Common myeloid progenitor, CD34-positive (primary cell): ENCODE measurements at regions not wholly inside any gene's neighbourhood (a gene's known extent, or its start where the extent isn't known, plus 50 kb on each side); places are given as distances from the start of the nearest gene placed in this dataset.
"Not testable (repeated sequence)": the region's sequence is repeated elsewhere in the genome, so short reads cannot be mapped to it uniquely, and the experiment has no call there.

Experiments
- CTCF ChIA-PET: fragments of 350-600 bp; sonication (Branson Sonifier 250); formaldehyde crosslinking; loops from one replicate; lab custom pipeline; 2021; ENCODE audit warnings: antibody characterized with exemption; lab: Charles Lee
- POLR2A ChIA-PET: fragments of 350-600 bp; sonication (Branson Sonifier 250); formaldehyde crosslinking; loops from one replicate; lab custom pipeline; 2021; ENCODE audit warnings: antibody characterized with exemption; lab: Charles Lee
- DNase-seq, 3 donors: peaks; one replicate each; pipeline versions ENCODE4 v3.0.0 to v3.0.0-alpha.2; 2013
- H3K27ac ChIP-seq, 2 experiments: 1 replicate in 1 of 2; 2 replicates in 1 of 2; pipeline ENCODE4 v1.7.0; 2013; ENCODE audit warnings: inconsistent platforms in 2 of 2, low read length in 2 of 2, mild to moderate bottlenecking in 2 of 2, low read depth in 1 of 2, moderate library complexity in 1 of 2; ENCODE audit not compliant: severe bottlenecking in 2 of 2, insufficient read depth in 1 of 2, poor library complexity in 1 of 2
- H3K27me3 ChIP-seq, 5 experiments: replicated peaks in 2 of 5; 1 replicate in 3 of 5; 2 replicates in 2 of 5; pipeline versions ENCODE4 v1.6.1 to v1.7.0; 2013; ENCODE audit warnings: low read length in 4 of 5, mild to moderate bottlenecking in 2 of 5, moderate library complexity in 2 of 5, inconsistent platforms in 1 of 5; ENCODE audit not compliant: insufficient read depth in 5 of 5, control insufficient read depth in 4 of 5
- H3K36me3 ChIP-seq, 4 experiments: 1 replicate in 2 of 4; 2 replicates in 2 of 4; pipeline versions ENCODE4 v1.6.1 to v1.7.0; 2013; ENCODE audit warnings: low read length in 3 of 4, control low read depth in 1 of 4, mild to moderate bottlenecking in 1 of 4; ENCODE audit not compliant: control insufficient read depth in 4 of 4, insufficient read depth in 4 of 4
- H3K4me1 ChIP-seq, 4 experiments: 1 replicate in 3 of 4; 2 replicates in 1 of 4; pipeline versions ENCODE4 v1.6.1 to v1.7.1; 2013; ENCODE audit warnings: low read length in 3 of 4, mild to moderate bottlenecking in 3 of 4, control low read depth in 1 of 4, inconsistent platforms in 1 of 4, moderate library complexity in 1 of 4; ENCODE audit not compliant: control insufficient read depth in 4 of 4, insufficient read depth in 4 of 4; ENCODE audit errors: control extremely low read depth in 1 of 4
- H3K4me3 ChIP-seq, 7 experiments: 1 replicate in 4 of 7; 2 replicates in 3 of 7; pipeline versions ENCODE4 v1.5.1 to v1.7.0; 2013; ENCODE audit warnings: mild to moderate bottlenecking in 7 of 7, low read length in 6 of 7, moderate library complexity in 6 of 7, inconsistent platforms in 2 of 7, low read depth in 2 of 7, control low read depth in 1 of 7; ENCODE audit not compliant: insufficient read depth in 4 of 7, control insufficient read depth in 1 of 7; ENCODE audit errors: extremely low read depth in 1 of 7
- H3K9me3 ChIP-seq, 5 experiments: 1 replicate in 4 of 5; 2 replicates in 1 of 5; pipeline versions ENCODE4 v1.6.1 to v1.7.1; 2013; ENCODE audit warnings: low read length in 4 of 5, mild to moderate bottlenecking in 2 of 5, inconsistent platforms in 1 of 5, low read depth in 1 of 5, moderate library complexity in 1 of 5; ENCODE audit not compliant: control insufficient read depth in 4 of 5, insufficient read depth in 2 of 5; ENCODE audit errors: control extremely low read depth in 1 of 5
- WGBS: methylation state at CpG from one replicate; pipeline ENCODE4 v1.1.5; 2013; ENCODE audit not compliant: insufficient coverage; 5-methylcytosine and 5-hydroxymethylcytosine counted together

GRCh38 chr3:161657786-161658185 is 161.2 kb downstream of the OTOL1 start:
- ChIA-PET POLR2A (no interaction called here), CTCF (no interaction called here)
- H3K27ac ChIP-seq, result no peak overlapping the region
- H3K9me3 ChIP-seq, result no peaks in the 10 kb centered on the region
- no peaks in the 10 kb centered on the region for H3K27me3 ChIP-seq
- no peaks in the 10 kb centered on the region for H3K4me1 ChIP-seq
- no CpG with 5 or more reads among the region's 1 CpG for WGBS
- no peak for DNase-seq
- H3K4me3 ChIP-seq, result no peak overlapping the region
- H3K36me3 ChIP-seq, result no peaks in the 10 kb centered on the region

- 100% methylated on average over 2 of the region's 2 CpGs for WGBS
- CTCF ChIA-PET, result no interaction called here
- Histone ChIP-seq H3K9me3 (peaks cover 0 to 4% (median 2%) of the 10 kb centered on the region in 5 experiments), H3K36me3 (no peaks in the 10 kb centered on the region), H3K4me1 (no peaks in the 10 kb centered on the region), H3K4me3 (no peak overlapping the region), H3K27me3 (no peaks in the 10 kb centered on the region), H3K27ac (no peak overlapping the region)
- POLR2A ChIA-PET, result no interaction called here
- no peak for DNase-seq
These were observed 174.5 kb downstream of the OTOL1 start for GRCh38 chr3:161671141-161671540.

- Histone ChIP-seq H3K4me1 (no peaks in the 10 kb centered on the region), H3K27me3 (no peaks in the 10 kb centered on the region), H3K27ac (no peak overlapping the region), H3K36me3 (no peaks in the 10 kb centered on the region), H3K4me3 (no peak overlapping the region), H3K9me3 (peaks cover 0 to 4% (median 2%) of the 10 kb centered on the region in 5 experiments)
- ChIA-PET CTCF (no interaction called here), POLR2A (no interaction called here)
- no peak for DNase-seq
- WGBS, result 86% methylated on average over 4 of the region's 4 CpGs
These were observed 175.9 kb downstream of the OTOL1 start for GRCh38 chr3:161672478-161672877.

GRCh38 chr3:161673866-161674265 is 177.3 kb downstream of the OTOL1 start:
- H3K9me3 ChIP-seq, result peaks cover 0 to 4% (median 2%) of the 10 kb centered on the region in 5 experiments
- H3K36me3 ChIP-seq, result no peaks in the 10 kb centered on the region
- ChIA-PET POLR2A (no interaction called here), CTCF (interaction anchor here (0.6 to 0.7 kb wide), 2 partner anchors 19 to 105 kb away, joined by 3 read pairs; no protein-coding TSS in a partner anchor)
- H3K27me3 ChIP-seq, result no peaks in the 10 kb centered on the region
- H3K4me3 ChIP-seq, result no peak overlapping the region
- WGBS, result no CpG with 5 or more reads among the region's 1 CpG
- DNase-seq, result no peak
- no peaks in the 10 kb centered on the region for H3K4me1 ChIP-seq
- no peak overlapping the region for H3K27ac ChIP-seq

- CTCF ChIA-PET, result interaction anchor here (0.6 to 0.7 kb wide), 2 partner anchors 20 to 106 kb away, joined by 3 read pairs; no protein-coding TSS in a partner anchor
These were observed 177.8 kb downstream of the OTOL1 start for GRCh38 chr3:161674402-161674801.

GRCh38 chr3:161681831-161682230 is 185.2 kb downstream of the OTOL1 start:
- H3K27ac ChIP-seq, H3K9me3 ChIP-seq, H3K36me3 ChIP-seq, CTCF ChIA-PET, H3K4me1 ChIP-seq, H3K4me3 ChIP-seq, H3K27me3 ChIP-seq, POLR2A ChIA-PET: not testable (repeated sequence)
- 99% methylated on average over 5 of the region's 6 CpGs for WGBS
- peak in 2 of 3 donors; percentile 39 to 48 for DNase-seq

More at GRCh38 chr3:161674402-161674801, 177.8 kb downstream of the OTOL1 start:
- Histone ChIP-seq H3K4me1 (no peaks in the 10 kb centered on the region), H3K27me3 (no peaks in the 10 kb centered on the region), H3K4me3 (no peak overlapping the region), H3K27ac (no peak overlapping the region), H3K9me3 (peaks cover 0 to 4% (median 0%) of the 10 kb centered on the region in 5 experiments), H3K36me3 (no peaks in the 10 kb centered on the region)
- no peak for DNase-seq
- POLR2A ChIA-PET, result no interaction called here

GRCh38 chr3:161682715-161683114 is 186.1 kb downstream of the OTOL1 start:
- Histone ChIP-seq H3K4me3 (peak overlapping the region in 2 of 7 experiments; percentile 23 to 28), H3K36me3 (no peaks in the 10 kb centered on the region), H3K27ac (no peak overlapping the region), H3K27me3 (no peaks in the 10 kb centered on the region), H3K4me1 (peaks cover 1 to 8% (median 5%) of the 10 kb centered on the region in 4 experiments), H3K9me3 (peaks cover 0 to 4% (median 3%) of the 10 kb centered on the region in 5 experiments)
- ChIA-PET POLR2A (no interaction called here), CTCF (no interaction called here)
- WGBS, result 0% methylated on average over 1 of the region's 2 CpGs
- peak; percentile 27 to 83 (median 74) for DNase-seq
